ENCODE measurements at regions not wholly inside any gene's neighbourhood (a gene's known extent, or its start where the extent isn't known, plus 50 kb on each side); places are given as distances from the start of the nearest gene placed in this dataset.

DNA sequence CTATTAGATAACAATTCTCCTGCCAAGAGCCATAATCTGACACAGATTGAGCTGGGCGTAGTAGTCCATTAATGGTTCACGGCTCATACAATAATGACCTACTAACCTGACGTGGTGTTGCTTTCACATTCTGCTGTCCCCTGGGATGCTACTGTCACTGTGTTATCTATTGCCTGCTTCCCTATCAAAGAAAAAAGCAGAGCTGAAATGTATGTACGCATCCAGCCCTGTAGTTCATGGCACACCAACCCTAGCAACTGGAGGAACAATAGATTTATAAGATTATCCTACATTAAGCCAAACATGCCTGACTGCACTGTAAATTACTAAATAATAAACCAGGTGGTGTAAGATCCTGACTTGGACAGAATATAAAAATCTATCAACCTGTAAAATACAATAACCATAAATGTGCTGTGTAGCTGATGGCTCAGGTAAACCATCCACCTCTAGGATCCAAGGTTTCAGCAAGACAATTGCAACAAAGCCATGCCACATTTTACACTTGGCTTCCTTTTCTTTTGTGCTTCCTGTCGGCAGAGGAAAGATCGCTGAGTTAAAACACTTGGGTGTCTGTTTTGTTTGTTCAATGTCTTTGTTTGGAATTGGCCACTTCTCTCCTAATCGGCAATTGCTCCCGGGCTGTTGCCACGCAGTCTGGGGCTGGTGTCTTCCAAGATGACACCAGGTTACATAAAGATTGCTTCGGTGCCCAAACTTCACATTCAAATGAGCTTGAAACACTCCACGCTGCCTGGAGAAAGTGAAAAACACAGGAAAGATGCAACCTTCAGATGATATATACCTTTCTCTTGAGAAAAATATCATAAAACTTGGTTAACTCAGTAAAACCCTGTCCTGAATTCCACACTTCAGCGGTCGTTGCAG, 143.9 kb upstream of the MGMT start (continued):
- TF ChIP-seq ZBTB12 (CRISPR knock-in tag; IDR thresholded peaks at IDR 0.05) (no peak), ZNF121 (CRISPR knock-in tag; conservative IDR thresholded peaks at IDR 0.05) (no peak), CTBP1 (IDR thresholded peaks at IDR 0.05; ENCODE audit: borderline replicate concordance) (no peak), RFX7 (CRISPR knock-in tag; IDR thresholded peaks at IDR 0.05) (no peak), PURB (CRISPR knock-in tag; IDR thresholded peaks at IDR 0.05; ENCODE audit: low read depth) (no peak), RUNX1 (IDR thresholded peaks at IDR 0.05; ENCODE audit: low read depth) (no peak)

DNA sequence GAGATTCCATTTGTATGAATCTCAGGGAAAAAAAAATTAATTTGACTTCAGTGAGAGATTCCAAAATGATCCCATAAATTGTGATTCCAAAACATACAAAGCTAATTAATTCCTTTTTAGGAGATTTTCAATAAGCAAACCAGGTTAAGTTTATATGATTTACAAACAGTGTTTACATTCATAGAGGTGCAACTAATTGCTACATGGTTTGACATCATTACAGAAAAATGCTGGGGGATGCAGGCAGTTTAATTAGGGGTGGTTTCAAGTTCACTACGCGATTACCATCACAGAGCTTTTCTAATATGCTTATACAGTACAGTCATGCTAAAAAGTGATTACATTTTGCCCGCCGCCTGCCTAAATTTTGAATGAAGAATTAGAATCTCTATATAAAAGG, 143.2 kb upstream of the MGMT start:
- intact Hi-C loops (cut with micrococcal nuclease) = no loop called here
- no peak overlapping the region for H2AFZ ChIP-seq (ENCODE audit: low read depth, low read length)

More for the DNA sequence above, 143.2 kb upstream of the MGMT start:
- no peak overlapping the region for H3K4me2 ChIP-seq (ENCODE audit: insufficient read depth, low read length)
- no peak for TF ChIP-seq BCL6 (CRISPR knock-in tag; IDR thresholded peaks at IDR 0.05)
- TF ChIP-seq HSF4 (CRISPR knock-in tag; IDR thresholded peaks at IDR 0.05; ENCODE audit: borderline replicate concordance) = no peak
- no peak for TF ChIP-seq NFE2L1 (tag; IDR thresholded peaks at IDR 0.05; ENCODE audit: borderline replicate concordance, low read depth)
- no peaks in the 10 kb centered on the region for H3K4me1 ChIP-seq (replicated peaks in 1 of 2; ENCODE audit: control insufficient read depth in 2 of 2, insufficient read depth in 2 of 2, low read length in 2 of 2)
- DNase-seq (ENCODE audit: extremely low read depth in 1 of 4, low spot score in 3 of 4) (no peak), FAIRE-seq (no peak), ATAC-seq (no peak)
- WGBS (ENCODE audit: insufficient coverage, low coverage, missing lambda C conversion rate) = 0% methylated on average over 4 of the region's 4 CpGs
- ChIA-PET POLR2A (no interaction called here), CTCF (ENCODE audit: low intra/inter-chr PET ratio) (no interaction called here)
- H4K20me1 ChIP-seq (replicated peaks; ENCODE audit: control insufficient read depth, insufficient read depth, low read length) = no peaks in the 10 kb centered on the region
- H3K9ac ChIP-seq (ENCODE audit: insufficient read depth in 1 of 2, low read depth in 2 of 2, low read length in 2 of 2) = no peak overlapping the region
- H3K9me1 ChIP-seq (ENCODE audit: control insufficient read depth, insufficient read depth, low read length) = no peaks in the 10 kb centered on the region
- no peaks in the 10 kb centered on the region for H3K79me2 ChIP-seq (ENCODE audit: control insufficient read depth, insufficient read depth, low read length)
- H3K27ac ChIP-seq (ENCODE audit: extremely low read depth, low read depth, low read length) = no peak overlapping the region
- no TSS peak for BruUV-seq (replicated peaks)
- H3K27me3 ChIP-seq (ENCODE audit: control insufficient read depth in 2 of 2, insufficient read depth in 2 of 2, low read length in 2 of 2) = no peaks in the 10 kb centered on the region; a peak in 1 of 5 replicates
- H3K36me3 ChIP-seq (ENCODE audit: control insufficient read depth, insufficient read depth, low read length) = no peaks in the 10 kb centered on the region
- in situ Hi-C loops (cut with MboI) = no loop called here
- H3K9me3 ChIP-seq (replicated peaks; ENCODE audit: control insufficient read depth, insufficient read depth, low read depth, low read length) = no peaks in the 10 kb centered on the region
- no peak overlapping the region for H3K4me3 ChIP-seq

All from K562 (cell line).